Umbilical cord (tissue), 1 donor: ENCODE measurements at regions not wholly inside any gene's neighbourhood (a gene's known extent, or its start where the extent isn't known, plus 50 kb on each side); places are given as distances from the start of the nearest gene placed in this dataset.

Experiments used
- DNase-seq: peaks from one replicate; pipeline ENCODE4 v3.0.0-alpha.2; 2015; ENCODE audit warnings: low spot score

DNA sequence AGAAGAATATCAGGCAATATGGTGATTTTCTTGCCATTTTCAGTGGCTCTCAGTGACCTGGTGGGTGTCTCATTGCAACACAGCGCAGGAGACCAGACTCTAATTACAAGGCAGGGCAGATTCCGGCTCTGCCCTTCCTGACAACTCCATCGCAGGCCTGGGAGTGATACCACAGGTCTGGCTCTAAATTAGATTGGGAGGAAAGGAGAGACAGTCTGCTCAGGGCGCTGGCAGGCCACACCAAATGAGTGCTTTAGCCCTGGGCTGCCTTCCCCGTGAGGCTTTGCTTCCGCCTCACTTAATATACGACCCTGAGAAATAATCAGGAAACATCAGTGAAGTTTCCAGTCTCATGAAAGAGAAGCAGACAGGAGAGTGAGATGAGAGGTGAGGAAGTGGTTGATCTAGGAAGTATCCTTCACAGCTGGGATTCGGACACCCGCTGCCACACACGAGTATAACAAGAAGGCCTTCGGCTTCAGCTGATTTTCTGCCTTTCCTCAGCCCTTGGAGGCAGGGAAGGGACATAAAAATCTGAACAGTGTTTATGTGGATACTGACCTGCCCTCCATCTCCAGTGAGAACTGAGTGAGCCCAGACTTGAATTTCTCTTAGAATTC lies 73.7 kb upstream of the PROK2 start:
- DNase-seq, result no peak

DNA sequence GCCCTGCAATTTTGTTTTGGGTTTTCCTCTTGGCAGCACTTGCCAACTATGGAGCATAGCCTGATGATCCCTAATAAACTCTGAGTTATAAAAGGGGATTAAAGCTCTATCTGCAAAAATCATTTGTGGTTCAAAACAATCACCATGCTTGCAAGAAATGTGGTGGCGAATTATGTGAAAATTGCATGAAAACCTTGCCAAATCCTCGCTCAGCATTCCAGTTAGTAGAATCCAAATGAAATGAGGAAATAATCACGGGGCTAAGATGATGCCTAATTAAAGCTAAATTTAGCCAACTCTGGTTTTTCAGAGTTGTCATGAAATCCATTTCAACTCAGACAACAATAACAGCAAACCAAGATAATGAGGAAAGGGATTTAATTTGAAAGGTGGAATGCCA lies 73.0 kb upstream of the PROK2 start:
- DNase-seq, result no peak

- no peak for DNase-seq
Observed at GRCh38 chr3:71854706-71855105, 69.8 kb upstream of the PROK2 start.

DNA sequence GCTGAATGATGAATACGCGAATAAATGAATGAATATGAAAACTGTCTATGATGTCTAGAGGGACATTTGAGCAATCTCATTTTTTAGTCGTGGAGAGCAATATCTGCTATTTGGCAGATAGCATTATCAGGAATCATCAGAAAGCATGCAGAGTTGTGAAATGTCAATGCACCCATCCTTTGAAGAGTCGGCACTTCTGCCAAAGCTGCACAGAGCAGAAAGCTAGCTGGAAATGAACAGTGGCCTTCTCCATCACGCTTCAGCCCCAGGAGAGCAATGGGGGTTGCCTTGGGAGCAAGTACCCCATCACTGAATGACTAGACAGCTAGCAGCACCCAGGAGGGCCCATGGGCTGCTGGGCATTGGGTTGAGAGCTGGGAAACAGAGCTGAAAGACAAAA lies 69.1 kb upstream of the PROK2 start:
- DNase-seq, result no peak

- no peak for DNase-seq
Observed at GRCh38 chr3:71851878-71852277, 66.9 kb upstream of the PROK2 start.

DNA sequence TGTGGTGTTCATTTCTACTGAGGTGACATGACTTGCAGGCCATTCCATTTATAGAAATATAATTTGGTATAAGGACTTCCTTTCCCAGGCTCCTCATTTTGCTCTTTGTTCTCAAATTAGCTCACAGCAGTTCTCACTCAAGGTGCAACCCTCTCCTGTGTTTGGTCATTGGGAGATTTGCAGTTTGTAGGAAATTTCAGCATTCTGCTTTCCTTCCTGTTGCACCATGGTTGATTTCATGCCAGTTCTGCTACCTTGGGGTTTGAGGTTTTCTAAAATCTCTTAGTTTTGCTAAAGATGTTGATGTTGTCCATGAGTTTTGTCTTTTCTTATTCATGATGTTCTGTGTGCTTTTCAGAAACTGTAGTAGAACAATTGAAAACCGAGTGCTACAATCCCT lies 65.7 kb upstream of the PROK2 start:
- DNase-seq, result no peak

- DNase-seq, result no peak
Observed at GRCh38 chr3:71849681-71850080, 64.7 kb upstream of the PROK2 start.

DNA sequence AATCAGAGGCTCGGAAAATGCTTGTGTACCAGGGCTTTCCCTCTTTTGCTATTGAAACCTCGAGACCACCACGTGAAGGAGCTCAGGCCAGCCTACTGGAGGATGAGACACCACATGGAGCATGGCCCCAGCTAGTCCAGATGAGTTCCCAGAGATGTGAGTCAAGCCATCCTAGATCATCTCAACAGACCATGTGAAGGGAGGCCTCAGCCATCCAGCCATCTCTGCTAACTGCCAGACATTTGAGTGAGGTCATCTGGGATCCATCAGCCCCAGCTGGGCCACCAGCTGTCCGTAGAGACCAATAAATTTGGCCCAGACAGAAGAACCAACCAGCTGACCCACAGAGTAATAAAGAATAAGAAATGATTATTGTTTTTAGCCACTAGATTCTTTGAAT lies 62.8 kb upstream of the PROK2 start:
- no peak for DNase-seq

DNA sequence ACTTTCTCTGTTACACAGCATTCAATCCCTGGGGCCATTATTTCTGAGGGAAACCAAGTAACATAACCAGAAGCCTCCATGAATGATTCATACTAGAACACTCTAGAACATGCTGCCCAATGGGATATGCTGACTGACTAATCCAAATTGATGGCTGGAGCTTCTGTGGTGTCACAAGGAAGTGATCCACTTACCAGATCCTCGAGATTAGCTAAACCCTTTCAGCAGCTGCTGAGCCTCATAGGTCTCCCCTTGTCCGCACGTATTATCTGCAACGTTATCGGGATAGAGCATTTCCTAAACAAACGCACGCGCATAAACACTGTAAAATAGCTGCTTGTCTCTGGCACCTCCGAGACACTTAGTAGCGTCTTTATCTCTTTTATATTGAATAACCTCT lies 61.2 kb upstream of the PROK2 start:
- DNase-seq, result no peak

DNA sequence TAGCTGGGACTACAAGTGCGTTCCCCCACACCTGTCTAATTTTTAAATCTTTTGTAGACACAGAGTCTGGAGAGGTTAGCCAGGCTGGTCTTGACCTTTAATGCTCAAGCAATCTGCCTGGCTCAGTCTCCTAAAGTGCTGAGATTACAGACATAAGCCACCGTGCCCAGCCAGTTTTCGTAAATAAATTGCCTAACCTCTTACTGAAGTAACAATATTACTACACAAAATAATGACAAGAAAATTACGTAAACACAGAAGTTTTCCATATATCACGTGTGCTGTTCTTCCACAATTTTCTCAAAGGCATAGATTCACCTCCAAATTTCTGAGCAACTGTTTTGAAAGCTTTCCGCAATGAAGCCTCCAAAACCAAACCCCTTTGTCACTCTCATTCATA lies 58.1 kb upstream of the PROK2 start:
- no peak for DNase-seq

GRCh38 chr3:71838406-71838805 lies 53.5 kb upstream of the PROK2 start:
- no peak for DNase-seq
